Stimulated activated naive CD4-positive, alpha-beta T cell treated with Interleukin-2 at 50 U/mL for 16 hours (primary cell): ENCODE measurements at regions not wholly inside any gene's neighbourhood (a gene's known extent, or its start where the extent isn't known, plus 50 kb on each side); places are given as distances from the start of the nearest gene placed in this dataset.
"Not testable (repeated sequence)": the region's sequence is repeated elsewhere in the genome, so short reads cannot be mapped to it uniquely, and the experiment has no call there.

Experiments used
- DNase-seq: peaks from one replicate; lab custom pipeline; 2025; lab: John Stamatoyannopoulos, UW

DNA sequence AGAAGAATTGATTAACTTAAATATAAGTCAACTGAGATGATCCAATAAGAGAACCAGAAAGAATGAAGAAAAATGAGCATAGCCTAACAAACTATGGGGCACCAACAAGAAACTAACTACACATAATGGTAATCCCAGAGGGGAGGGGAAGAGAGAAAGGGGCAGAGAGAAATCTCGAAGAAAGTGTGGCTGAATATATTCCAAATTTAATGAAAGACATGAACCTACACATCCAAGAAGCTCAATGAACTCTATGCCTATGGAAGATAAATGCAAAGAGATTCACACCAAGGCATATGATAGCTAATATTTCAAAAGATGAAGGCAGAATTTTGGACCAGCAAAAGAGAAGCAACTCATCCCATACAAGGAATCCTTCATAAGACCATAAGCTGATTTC is 649.2 kb downstream of the ZEB2 start:
- DNase-seq, result no peak

GRCh38 chr2:143856978-143857377 is 662.9 kb downstream of the ZEB2 start:
- no peak for DNase-seq

GRCh38 chr2:143852759-143853158 is 667.2 kb downstream of the ZEB2 start:
- no peak for DNase-seq

DNA sequence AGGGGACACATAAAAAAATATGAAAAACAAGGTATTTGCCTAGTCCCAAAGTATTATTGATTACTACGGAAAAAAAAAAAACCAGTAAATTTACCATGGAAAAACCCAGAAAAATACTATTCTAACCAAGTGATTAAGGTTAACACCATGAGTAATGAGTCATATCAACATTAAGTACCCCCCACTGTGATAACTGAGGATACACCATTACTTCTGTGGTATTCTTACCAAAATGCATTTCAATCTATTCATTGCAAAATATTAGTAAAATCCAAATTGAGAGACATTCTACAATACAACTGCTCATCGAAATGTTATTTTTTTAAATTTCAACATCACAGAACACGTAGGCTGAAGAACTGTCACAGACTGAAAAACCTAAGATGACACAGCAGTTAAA is 669.8 kb downstream of the ZEB2 start:
- DNase-seq, result no peak

- no peak for DNase-seq
Observed at GRCh38 chr2:143847257-143847656, 672.7 kb downstream of the ZEB2 start.

- DNase-seq, result no peak
Observed at GRCh38 chr2:143844986-143845385, 674.9 kb downstream of the ZEB2 start.

- no peak for DNase-seq
Observed at GRCh38 chr2:143843686-143844085, 676.2 kb downstream of the ZEB2 start.

DNA sequence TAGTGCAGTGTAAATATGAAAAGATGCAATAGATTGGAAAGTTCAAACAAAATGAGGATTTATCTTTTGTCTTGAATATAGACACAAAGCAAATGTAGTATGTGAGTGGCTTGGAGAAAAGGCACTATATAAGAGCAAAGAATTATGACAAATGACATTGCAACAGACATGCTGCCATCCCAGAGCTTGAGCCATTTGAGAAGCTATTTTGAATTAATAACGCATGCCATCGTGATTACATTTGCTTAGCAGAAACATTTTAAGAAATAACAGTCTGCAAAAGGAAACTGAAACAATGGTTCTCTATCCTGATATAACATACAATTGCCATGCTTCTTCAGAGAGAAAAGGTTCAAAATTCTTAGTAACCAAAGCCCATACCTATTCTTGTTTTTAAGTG is 677.1 kb downstream of the ZEB2 start:
- no peak for DNase-seq

DNA sequence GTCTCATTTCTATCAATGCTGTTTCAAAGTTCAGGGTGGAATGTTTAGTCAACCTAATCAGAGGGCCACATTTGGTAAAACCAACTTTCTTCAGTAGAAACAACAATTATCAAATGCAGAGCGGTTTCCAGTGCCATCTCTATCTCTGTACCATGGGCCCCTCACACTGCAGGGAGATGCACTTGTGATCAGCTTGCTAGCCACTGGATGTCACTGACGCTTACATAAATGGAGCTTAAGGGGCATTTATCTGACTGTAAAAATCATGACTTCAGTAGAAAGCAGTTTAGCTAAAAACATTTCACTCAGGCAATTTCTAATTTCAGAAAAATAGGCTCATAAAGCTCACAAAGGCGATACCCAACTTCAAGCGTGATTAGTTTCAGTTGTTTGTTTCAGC is 678.0 kb downstream of the ZEB2 start:
- DNase-seq, result no peak

- no peak for DNase-seq
Observed at GRCh38 chr2:143840601-143841000, 679.3 kb downstream of the ZEB2 start.

DNA sequence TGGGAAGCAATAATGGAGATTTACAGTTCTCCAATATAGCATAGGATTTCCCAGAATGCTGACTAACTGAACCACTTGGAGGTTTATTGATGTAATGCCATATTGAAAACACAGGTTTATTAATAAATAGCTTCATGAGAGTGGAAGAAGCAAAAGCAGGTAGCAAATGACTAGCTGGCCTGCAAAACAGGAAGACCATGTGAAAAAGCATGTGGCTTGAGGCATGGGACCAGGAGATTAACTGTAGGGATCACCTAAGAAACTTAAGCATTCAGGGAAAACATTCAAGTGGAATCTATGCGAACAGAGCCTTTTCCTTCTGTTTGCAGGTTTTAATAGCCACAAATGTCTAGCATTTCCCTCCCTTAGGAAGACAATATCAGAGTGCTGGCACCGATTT is 679.7 kb downstream of the ZEB2 start:
- no peak for DNase-seq

- DNase-seq, result no peak
Observed at GRCh38 chr2:143839456-143839855, 680.5 kb downstream of the ZEB2 start.

DNA sequence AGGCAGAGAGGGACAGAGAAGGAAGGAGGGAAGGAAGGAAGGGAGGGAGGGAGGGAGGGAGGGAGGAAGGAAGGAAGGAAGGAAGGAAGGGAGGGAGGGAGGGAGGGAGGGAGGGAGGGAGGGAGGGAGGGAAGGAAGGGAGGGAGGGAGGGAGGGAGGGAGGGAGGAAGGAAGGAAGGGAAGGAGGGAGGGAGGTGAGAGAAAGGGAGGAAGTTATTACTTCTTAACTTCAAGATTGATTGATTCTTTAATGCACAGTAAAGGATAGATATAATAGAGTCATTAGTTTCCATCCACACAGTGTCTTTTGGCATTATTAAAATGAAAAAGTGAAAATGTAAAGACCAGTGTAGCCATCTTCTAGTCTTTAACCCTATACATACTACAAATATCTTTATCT is 682.9 kb downstream of the ZEB2 start:
- DNase-seq, result not testable (repeated sequence)

DNA sequence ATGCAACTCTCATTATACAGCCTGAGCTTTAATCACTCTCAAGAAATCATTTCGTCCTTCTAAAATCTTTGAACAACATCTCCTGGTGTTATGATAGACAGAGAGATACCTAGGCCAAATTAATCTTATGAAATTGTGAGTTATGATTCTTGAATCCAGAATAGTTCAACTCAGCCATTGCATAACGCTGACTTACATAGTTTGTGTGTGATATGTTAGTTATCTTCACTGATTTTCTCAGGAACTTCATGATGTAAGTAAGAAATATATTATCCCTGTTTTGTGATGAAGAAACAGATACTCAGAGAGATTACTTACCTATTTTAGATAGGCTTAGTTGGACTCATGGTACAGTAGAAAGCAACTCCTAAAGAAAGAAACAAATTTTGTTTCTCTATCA is 684.4 kb downstream of the ZEB2 start:
- DNase-seq, result no peak

- no peak for DNase-seq
Observed at GRCh38 chr2:143833015-143833660, 686.8 kb downstream of the ZEB2 start.

DNA sequence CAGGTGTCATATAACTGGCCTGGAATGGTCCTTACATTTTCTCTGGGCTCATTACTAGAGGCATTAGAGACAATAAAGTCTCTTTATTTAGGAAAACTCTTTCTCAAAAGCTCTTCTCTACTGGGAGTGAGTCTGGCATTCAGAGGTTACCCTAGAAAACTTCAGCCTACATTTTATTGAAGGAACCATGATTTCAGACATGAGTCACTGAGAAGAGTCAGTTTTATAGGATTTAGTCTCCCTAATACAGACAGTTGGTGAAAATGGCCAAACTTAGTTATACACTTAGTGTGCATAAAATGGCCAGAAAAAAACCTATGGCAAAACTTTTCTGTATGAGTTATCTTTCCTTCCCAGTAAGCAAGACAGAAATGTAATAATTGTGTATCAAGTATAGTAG is 689.4 kb downstream of the ZEB2 start:
- DNase-seq, result no peak

- DNase-seq, result no peak
Observed at GRCh38 chr2:143828763-143829537, 691.0 kb downstream of the ZEB2 start.

DNA sequence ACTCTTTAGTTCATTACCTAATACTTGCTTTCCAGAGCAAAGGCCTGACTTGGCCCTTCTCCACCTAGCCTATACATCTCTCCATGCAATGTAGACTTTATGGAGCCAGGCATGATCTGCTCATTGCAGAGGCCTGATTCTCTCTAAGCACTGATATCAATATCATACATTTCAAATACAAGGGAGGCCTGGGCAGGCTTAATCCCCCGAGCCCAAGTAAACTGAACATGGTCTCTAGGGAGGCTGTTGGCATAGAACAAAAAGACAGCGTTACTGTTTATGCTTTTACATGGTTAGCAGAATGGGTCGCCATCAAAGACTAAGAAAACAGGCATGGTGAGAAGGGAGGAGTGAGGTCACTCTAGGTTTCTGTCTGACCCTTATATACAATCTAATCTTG is 695.1 kb downstream of the ZEB2 start:
- DNase-seq, result no peak

DNA sequence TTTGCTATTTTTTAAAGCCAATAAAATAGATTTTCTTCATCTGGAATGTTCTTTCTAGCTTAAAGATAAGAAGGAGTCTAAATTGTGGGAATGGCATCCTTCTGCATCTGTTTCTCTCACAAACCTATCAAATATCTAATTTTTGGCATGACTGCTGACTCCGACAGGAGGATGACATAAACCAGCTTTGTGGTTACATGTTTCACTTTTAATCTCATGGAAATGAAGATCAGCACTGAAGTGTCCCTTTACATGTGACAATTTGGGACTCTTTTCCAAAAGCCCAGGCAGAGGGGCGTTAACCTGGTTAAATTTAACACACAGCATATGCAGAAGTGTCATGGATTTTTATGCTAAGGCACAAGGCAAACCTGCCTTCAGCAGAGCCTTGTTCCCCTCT is 694.7 kb downstream of the ARHGAP15 start:
- no peak for DNase-seq

- no peak for DNase-seq
Observed at GRCh38 chr2:143823296-143823695, 694.1 kb downstream of the ARHGAP15 start.

DNA sequence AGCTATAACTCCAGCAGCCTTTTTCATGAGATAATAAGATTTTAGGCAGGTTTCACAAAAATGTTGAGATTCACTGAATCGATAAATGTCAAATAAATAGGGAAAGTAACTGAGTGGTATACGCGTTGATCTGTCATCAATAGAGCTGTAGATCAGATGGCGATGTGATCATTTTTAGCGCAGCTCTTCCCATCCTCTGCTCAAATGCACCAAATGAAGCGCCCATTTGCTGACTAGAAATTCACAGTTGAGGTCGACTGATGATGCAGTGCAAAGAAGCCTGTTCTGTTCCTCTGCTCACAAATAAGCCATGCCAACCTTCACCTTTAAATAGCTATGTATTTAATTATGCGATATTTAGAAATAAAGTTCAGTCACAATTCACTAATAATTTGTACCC is 693.5 kb downstream of the ARHGAP15 start:
- no peak for DNase-seq

GRCh38 chr2:143819764-143820163 is 690.5 kb downstream of the ARHGAP15 start:
- no peak for DNase-seq

DNA sequence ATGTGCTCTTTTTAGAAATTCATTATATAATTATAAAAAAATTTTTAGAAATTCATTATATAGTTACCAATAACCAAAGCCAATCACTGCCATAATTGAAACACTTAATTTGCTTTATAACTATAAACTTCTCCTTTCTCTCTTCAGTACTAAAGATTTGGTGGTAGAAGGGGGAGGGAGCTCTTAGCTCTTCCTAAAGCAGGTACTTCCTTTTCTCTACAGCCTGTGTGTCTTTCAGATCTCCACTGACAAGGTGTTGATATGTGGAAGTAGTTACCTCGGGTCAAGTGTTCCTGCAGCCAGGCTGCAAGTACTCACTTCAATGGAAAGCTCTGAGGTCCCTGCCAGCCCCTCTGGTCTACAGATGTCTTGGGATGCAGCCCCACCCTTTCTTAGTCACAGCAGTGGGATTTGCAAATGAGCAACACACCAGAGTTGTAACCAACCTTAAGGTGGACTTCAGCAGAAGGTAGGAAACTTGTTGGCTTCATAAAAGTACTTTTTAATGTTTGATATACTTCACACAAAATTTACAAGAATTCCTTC is 690.0 kb downstream of the ARHGAP15 start:
- DNase-seq, result no peak
